NCI-H1105 (cell line): ENCODE measurements at regions not wholly inside any gene's neighbourhood (a gene's known extent, or its start where the extent isn't known, plus 50 kb on each side); places are given as distances from the start of the nearest gene placed in this dataset.
"Not testable (repeated sequence)": the region's sequence is repeated elsewhere in the genome, so short reads cannot be mapped to it uniquely, and the experiment has no call there.

ENCODE experiments used
- DNase-seq: peaks from one replicate; lab custom pipeline; 2025; lab: John Stamatoyannopoulos, UW

DNA sequence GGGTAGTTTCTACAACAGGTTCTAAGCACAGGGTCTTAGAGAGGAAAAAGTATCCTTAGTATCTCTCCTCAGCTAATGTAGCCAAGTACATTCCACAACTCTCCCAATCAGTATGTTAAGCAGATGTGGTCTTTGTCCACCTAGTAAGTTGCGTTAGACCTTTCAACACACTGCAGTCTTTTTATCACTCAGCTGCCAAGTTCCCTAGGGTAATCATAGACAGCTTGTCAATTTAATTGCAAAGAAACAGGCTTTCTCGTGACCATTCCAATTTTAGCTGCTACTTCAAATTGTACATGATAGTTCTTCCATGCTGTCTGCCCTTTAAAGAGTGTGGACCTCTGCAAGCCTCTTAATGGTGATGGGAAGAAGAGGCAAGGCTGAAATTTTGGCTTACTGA is 211.8 kb upstream of the PKN2 start:
- no peak for DNase-seq

DNA sequence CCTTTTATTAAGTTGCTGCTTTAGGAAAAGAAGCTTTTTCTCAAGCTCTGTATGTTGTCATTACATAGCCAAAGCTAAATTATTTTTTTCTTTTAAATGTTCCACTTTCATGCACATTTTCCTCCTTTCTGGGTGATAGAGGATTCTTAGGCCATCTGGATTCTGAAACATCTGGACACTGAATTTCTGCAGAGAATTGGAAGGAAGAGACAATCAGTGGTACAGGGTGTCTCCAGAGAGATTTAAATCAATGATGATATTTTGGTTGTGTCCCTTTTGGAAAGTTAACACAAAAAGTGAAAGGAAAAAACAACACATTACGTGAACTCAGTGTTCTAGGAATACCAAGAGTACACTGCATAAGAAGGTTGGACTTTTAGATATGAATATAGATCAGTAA is 211.4 kb upstream of the PKN2 start:
- no peak for DNase-seq

DNA sequence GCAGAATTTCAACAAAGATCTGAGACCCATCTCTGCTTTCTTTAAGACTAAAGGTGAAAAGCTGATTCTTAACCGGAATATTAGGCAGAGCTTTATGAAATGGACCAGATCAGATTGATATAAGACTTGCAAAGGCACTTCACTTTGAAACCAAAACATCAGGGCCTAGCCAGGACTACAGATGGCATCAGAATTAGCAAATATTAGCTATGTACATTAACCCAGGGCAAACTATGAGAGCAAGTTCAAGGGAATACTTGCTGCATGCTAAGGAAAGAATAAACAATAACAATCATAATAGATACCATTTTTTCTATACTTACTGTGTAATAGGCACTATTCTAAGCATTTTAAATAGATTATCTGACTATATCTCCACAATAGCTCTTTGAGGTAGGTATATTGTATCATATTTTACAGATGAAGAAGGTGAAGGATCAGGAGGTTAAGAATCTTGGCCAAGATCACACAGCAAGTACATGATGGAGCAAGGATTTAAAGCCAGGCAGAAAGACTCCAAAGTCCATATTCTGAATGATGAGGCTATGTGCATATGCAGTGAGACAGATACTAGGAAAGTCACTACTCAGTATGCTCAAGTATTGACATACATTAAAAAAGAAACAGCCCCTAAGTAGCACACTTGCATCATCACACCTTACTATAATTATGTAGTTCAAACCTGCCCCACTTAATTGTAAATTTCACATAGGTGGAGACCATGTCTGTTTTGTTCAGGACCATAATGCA is 209.3 kb upstream of the PKN2 start:
- DNase-seq: no peak

DNA sequence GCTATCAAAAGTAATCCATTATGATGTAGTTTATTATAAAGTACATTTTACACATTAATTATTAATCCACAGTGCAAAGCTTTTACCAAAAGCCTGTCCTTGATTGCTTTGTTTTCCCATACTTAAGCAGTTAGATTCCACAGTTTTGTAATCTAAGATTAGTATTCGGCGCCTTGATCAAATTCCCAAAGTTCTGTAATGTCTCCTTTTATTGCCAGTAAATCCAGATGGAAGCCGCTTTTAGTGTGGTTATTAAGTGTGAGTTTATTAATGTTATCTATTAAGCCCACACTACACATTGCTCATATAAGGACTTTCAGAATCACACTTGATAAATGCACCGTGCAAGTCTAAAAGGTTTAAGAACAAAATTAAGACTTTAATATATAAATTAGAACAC is 199.2 kb upstream of the PKN2 start:
- DNase-seq: no peak

DNA sequence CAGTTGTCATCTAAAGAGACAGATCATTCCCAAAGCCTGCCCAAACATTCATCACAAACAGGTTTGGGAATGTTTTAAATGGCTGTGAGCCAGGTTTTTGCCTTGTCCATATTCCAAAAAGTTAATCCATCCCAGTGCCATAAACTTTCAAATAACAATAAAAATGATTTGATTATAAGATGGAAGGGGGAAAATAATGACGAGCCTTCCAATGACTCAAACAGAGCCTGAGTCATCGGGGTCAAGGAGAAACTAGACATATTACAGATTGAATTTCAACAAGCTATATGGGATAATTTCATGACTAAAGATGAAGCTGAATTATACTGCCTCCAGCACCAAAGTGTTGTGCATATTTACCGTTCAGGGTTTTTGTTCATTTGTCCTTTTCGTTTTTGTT is 195.8 kb upstream of the PKN2 start:
- no peak for DNase-seq

DNA sequence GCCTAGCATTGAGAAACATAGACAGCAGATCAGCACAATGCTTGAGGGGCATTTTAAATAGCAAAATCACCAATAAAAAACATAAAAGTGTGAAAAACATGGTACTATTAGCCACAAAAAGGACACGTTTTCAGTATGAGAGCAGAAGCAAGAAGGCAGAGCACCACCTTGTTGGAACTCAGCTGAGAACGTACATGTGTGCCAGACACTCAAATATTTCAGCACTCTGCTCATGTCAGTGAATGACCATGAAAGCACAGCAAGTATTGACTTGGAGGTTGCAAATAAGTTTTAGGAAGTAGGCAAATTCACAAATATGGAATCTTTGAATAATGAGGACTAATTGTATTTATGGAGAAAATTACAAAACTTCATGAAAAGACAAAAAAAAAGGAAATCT is 193.4 kb upstream of the PKN2 start:
- DNase-seq: no peak

DNA sequence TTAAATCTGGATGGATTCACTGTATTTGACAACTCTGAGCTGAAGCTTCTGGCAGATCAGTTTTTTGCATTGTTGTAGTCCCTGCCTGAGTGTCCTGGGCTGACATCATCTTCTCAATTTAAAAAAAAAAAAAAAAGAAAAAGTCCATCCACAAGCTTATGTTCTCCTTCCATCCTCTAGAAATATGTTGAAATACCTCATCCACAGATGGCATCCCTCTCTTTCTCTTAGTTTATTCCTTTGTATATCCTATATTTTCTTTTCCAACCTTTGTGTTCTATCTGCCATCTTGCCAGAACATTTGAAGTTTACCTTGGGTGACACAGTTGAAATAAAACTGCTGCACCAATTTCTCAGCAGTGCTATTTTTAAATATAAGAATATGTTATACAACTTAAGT is 184.4 kb upstream of the PKN2 start:
- no peak for DNase-seq

DNA sequence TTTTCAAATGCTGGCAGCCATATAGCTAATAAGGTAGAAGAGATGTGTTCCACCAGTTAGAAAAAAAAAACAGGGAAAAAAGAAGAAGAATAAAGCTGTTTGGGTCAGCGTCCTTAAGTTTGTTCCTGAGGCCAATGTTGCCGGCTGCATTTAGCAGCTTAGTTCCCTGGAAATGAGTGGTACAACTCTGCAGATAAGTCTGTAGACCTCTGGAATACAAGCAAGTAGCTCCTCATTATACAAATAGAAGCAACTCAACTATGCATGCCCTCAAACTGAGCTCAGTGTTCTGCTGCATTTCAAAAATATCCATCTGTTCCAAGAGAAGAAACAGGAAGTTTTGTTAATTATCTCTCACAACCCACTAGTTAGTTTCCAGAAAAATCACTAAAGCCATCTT is 181.2 kb upstream of the PKN2 start:
- DNase-seq: no peak

DNA sequence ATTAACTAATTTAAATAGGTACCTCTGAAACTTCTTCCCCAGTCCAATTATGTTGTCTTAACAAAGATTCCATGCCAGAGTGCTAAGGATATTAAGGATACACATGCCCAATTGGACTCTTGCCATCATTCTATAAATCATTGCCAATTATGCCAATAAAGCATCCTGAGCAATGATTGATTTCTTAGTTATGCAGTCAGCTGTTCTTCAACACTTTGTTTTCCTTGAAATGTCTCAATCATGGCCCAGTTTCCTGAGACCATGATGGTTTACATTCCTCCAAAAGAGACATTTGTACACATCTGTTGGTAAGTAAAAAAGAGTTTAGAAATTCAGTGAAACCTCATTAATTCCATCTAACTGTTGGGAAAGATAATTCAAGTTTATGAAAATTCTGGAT is 180.4 kb upstream of the PKN2 start:
- no peak for DNase-seq

DNA sequence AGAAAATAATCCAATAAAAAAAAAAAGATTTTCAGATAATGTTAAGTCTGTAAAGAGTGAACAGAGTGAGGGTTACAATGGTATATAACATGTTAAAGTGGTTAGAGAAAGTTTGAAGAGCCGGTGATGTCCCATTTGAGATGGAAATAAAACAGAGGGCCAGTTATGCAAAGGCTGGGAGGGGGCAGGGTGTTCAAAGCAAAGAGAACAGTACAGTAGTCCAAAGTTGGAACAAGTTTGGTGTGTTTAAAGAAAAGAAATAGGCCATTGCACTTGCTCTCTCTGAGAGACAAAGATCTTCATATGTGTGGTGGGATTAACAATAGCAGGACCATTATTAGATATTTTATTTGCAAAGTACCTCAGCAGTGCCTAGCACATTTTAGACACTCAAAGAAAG is 179.5 kb upstream of the PKN2 start:
- no peak for DNase-seq

DNA sequence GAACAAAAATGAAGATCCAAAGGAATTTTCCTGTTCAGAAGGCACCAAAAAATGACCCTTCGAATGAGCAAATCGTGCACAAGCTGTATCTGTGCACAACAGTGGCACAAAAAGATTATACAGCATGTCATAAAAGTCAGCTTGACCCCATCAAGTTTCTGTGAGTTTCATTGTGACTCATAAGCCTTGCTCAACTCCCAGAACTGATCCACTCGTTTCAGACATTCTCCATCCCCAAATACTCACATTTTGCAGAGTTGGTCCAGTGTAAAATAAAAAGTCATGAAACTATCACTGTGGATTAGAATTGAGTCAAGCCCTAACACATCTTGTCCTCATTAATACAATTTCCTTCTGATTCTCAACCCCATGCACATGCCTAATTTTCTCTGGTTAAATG is 174.7 kb upstream of the PKN2 start:
- no peak for DNase-seq

DNA sequence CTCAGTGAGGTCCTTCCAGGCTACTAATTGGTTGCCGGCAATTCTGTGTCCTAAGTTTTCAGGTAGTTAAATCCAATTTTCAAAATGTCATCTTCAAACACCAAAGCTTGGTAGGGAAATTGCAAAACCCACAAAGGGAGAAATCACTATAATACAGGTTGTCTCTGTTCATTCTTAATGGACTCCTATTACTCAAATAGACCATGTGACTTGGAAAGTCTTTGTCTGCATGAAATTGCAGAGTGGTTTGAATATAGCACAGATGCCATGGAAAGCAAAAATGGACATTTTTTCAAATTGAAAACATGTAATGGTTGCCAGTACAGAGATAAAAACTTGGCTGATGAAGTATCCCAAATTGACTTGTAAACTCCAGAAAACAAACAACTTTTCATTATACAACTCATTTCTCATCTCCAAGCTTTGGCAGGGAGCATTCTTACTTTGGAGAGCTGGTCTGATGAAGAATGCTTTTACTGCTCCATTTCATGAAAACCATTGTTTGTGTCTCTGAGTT is 169.5 kb upstream of the PKN2 start:
- no peak for DNase-seq

DNA sequence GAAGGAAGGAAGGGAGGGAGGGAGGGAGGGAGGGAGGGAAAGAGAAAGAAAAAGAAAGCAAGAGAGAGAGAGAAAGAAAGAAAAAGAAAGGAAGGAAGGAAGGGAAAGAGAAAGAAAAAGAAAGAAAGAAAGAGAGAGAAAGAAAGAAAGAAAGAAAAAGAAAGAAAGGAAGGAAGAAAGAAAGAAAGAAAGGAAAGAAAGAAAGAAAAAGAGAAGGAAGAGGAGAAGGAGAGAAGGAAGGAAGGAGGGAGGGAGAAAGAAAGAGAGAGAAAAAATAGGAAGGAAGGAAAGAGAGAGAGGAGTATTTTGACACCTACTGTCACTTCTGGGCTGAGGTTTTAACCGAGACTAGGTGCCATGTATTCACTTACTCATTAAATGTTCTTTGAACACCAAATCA is 166.6 kb upstream of the PKN2 start:
- DNase-seq: not testable (repeated sequence)

DNA sequence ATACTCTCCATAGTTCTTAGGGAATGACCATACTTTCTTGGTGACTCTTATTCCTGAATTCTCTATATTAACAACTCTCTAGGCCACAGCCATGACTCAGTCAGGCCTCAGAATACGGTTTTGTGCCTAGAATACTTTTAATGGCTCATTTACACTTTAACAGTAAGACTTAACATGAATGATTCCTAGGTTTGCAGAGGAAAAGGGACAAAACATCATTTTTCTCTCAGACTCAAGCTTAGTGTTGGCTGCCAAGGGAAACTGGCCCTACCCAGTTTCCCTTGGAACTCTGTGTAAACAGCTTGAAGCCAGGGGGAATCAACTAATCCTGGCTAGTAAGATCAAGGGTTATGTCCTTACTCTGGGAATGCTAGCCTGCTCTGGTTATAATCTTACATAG is 164.9 kb upstream of the PKN2 start:
- no peak for DNase-seq

DNA sequence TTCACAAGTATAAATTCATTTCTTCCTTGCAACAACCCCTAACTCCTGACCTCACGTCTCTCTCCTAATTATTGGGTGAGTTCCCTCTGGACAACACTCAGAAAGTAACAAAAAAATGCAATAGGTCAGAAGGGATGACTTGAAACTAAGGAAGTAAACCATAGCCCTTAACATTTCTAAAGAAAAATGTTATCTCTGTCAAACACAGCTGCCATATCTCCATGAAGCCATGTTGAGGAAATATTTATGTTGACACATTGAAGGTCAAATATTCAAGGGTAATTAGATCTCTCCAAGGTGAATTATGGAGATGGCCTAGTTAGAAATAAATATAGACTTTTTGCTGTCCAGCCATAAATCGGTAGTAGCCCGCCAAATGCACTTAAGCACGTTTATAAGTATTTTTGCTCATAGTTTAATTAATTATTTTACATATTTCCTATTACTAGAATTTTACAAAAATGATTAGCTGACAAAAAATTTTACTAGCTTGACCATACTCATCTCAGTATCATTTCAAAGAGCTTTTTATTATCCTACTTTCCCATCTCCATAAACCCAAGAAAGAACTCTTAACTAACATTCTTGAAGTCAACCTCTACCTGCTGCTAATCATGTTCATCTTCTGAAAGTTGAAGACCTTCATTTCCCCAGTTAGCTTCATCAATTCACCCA is 160.1 kb upstream of the PKN2 start:
- no peak for DNase-seq

DNA sequence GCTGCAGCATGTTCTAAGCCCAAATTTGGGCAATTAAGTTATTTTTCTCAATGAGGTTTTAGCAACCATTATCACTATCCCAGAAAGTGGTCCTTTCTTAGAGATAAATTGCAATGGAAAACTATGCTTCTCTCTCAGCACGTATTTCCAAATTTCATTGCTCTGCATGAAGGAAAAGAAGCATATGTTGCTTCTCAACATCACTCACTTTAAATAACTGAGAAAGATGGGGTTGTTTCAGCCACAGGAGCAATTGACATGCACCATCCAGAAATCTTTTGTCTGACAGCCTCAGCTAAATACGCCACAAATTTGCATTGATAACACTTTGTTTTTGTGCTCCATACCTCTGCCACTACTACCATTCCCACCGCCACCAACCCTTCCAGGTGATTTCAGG is 157.6 kb upstream of the PKN2 start:
- no peak for DNase-seq

DNA sequence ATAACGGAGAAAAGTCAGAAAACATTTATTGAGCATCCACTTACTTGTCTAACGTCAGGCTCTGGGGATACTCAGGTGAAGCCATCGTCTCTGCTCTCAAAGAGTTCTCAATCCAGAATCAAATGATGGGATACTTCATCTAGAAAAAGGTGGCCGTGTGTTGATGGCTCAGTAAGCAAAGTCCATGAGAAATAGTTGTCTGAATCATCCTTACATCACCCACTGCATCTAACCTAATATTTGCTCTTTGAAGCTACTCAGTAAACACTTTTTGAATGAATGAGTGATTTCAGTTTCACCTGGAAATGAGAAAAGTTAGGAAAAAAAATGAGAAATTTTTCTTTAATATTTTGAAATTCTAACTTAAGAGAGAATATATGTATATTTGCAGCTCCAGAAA is 155.3 kb upstream of the PKN2 start:
- no peak for DNase-seq

DNA sequence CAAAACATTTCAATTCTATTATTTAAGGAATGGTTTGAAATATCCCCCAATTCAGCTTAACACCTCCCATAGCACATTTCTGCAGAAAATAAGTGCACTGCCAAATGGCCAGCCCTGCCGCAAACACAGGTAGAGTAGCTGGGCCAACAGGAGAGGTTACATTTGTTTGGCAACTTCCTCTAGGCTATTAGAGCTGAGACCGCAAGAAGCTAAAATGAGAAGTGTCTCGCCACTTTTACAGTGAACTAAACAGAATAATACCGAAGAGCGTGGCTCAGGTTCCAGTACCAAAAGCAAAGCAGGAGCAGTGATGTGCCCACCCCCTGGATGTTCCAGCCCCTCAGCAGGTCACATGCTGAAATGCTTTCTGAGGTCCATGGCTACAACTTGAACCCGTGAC is 154.5 kb upstream of the PKN2 start:
- DNase-seq: no peak

DNA sequence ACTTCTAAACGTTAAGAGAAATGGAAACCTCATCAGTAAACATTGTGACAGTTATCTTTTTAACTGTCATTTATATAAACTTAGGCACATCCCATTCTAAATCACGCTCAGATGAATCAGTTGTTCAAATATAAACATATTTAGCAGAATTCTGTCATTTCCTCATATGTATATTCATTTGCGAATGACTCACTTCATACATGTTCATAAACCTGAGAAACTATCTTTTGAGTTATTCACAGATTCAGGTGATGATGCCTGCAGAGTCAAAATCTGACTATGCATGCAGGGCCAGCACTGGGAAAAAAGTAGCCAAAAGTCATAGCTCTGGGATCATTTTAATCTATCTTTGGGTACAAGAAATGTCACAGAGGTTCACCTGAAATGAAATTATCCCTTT is 153.8 kb upstream of the PKN2 start:
- no peak for DNase-seq

DNA sequence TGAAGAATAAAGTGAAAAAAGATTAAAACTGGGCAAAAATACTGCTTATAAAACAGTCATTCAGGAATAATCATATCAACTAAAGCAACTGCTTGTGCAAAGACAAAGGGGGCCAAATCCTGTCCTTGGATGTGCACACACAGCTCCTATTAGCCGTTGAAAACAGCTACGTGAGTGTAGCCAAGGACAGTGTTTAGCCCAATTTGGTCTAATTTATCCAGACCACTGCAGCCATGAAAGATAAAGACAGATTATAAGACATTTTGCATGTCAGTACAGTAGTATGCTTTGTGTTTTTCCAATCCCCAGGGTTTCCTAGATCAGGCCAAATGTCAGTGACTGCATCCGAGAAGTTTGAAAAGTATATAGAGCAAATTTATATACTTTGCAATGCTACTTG is 146.3 kb upstream of the PKN2 start:
- DNase-seq: no peak

DNA sequence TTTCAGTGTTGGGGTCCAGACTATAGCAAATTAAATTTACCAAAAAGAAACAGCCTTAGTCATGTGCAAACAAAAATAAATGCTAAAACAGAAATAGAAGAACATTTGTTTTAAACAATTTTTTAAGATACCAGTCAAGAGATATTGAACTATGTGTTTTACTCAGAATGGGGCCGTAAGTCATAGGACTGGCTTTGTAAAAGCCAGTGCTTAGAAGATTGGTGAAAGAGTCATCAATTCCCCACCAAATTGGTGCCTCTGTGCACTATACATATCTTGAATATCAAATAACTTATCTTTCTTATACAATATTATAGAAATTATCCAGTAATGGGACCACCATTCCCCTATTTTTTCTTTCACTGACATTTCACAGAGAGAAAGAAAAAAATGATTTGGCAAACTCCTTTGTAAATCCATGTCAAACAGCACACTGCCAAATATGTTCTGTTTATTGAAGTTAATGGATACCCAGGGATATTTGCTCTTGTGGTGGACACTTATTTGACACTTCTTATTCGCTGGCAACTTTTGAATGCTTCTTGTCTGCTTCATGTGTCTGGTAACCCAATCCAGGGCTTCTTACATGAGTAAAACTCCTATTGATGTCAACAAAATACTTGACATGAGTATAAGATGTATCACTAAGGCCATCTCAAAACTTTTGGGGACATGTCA is 145.7 kb upstream of the PKN2 start:
- DNase-seq: no peak

DNA sequence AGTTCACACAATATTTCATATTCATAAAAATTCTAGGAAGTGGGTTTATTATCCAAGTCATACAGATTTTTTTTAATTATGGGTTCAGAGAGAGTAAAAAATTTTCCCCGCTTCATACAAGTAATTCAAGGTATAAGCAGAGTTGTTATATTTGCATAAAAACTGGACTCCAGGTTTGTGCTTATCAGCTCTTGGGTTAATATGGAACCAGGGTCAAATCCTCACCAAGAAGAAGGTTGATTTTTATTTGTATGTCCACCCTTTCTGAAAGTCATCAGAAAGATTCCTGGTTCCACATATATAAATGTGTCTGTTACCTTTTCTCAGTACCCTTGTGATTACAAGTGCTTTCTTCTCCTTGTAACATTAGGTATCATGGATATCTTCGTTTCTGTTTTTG is 143.8 kb upstream of the PKN2 start:
- DNase-seq: no peak

DNA sequence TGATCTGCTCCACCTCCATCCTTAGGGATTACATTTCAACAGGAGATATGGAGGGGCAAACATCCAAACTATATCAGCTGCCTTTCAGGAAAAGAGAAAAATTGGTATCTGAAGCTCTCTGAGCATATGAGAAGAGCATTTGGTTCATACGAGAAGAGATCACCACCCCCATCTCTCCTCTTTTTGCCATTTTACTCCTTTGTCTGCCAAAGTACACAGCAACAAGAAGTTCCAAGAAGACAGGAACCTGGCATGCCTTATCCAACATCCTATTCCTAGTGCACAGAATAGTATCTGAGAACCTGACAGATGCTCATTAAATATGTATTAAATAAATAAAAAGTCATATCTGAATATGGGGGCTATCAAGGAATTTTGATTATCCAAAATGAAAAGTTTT is 142.5 kb upstream of the PKN2 start:
- no peak for DNase-seq
